Astrocyte (in vitro differentiated cells and primary cell): ENCODE measurements at regions not wholly inside any gene's neighbourhood (a gene's known extent, or its start where the extent isn't known, plus 50 kb on each side); places are given as distances from the start of the nearest gene placed in this dataset.

Experiments used
- DNase-seq: peaks from one replicate; pipeline ENCODE4 v3.0.0-alpha.2; 2010; ENCODE audit warnings: low read depth
- FAIRE-seq: peaks from 2 replicates; lab custom pipeline; 2011; peaks lifted over from hg19 to GRCh38; lab: Jason Lieb, UNC
- H2AFZ ChIP-seq: 2 replicates; pipeline ENCODE4 v1.6.0; 2012; ENCODE audit warnings: low read depth, low read length, inconsistent platforms
- H3K27ac ChIP-seq: 2 replicates; pipeline ENCODE4 v1.5.1; 2011; ENCODE audit warnings: low read depth, low read length, inconsistent platforms
- H3K27me3 ChIP-seq: 2 replicates; pipeline ENCODE4 v1.6.0; 2011; ENCODE audit warnings: low read length, inconsistent platforms; ENCODE audit not compliant: insufficient read depth
- H3K36me3 ChIP-seq: 2 replicates; pipeline ENCODE4 v1.5.1; 2011; ENCODE audit warnings: low read length, inconsistent platforms; ENCODE audit not compliant: insufficient read depth
- H3K4me1 ChIP-seq: 2 replicates; pipeline ENCODE4 v1.5.1; 2011; ENCODE audit warnings: low read length, inconsistent platforms; ENCODE audit not compliant: insufficient read depth
- H3K4me2 ChIP-seq: 2 replicates; pipeline ENCODE4 v1.6.0; 2012; ENCODE audit warnings: low read length, inconsistent platforms
- H3K4me3 ChIP-seq: 2 replicates; pipeline ENCODE4 v1.5.1; 2011; ENCODE audit warnings: low read depth, mild to moderate bottlenecking, low read length, inconsistent platforms; ENCODE audit not compliant: insufficient read depth
- H3K79me2 ChIP-seq: 2 replicates; pipeline ENCODE4 v1.6.0; 2012; ENCODE audit warnings: mild to moderate bottlenecking, low read length, inconsistent platforms; ENCODE audit not compliant: insufficient read depth
- H3K9ac ChIP-seq: 2 replicates; pipeline ENCODE4 v1.6.0; 2012; ENCODE audit warnings: mild to moderate bottlenecking, low read length, inconsistent platforms
- H3K9me3 ChIP-seq: 2 replicates; pipeline ENCODE4 v1.5.1; 2012; ENCODE audit warnings: low read depth, mild to moderate bottlenecking, low read length, inconsistent platforms; ENCODE audit not compliant: insufficient read depth
- H4K20me1 ChIP-seq: 2 replicates; pipeline ENCODE4 v1.6.0; 2012; ENCODE audit warnings: low read length, inconsistent platforms; ENCODE audit not compliant: insufficient read depth
- H3K27ac Mint-ChIP-seq: one replicate; pipeline ENCODE4 v1.8.0; 2021; ENCODE audit warnings: mild to moderate bottlenecking, mixed read lengths; ENCODE audit not compliant: unreplicated experiment
- H3K27me3 Mint-ChIP-seq: one replicate; pipeline ENCODE4 v1.8.0; 2021; ENCODE audit warnings: low read depth, mixed read lengths; ENCODE audit not compliant: unreplicated experiment
- H3K36me3 Mint-ChIP-seq: one replicate; pipeline ENCODE4 v1.8.0; 2021; ENCODE audit warnings: low read depth, mixed read lengths; ENCODE audit not compliant: unreplicated experiment
- H3K4me1 Mint-ChIP-seq: one replicate; pipeline ENCODE4 v1.8.0; 2021; ENCODE audit warnings: low read depth, mixed read lengths; ENCODE audit not compliant: unreplicated experiment
- H3K4me3 Mint-ChIP-seq: one replicate; pipeline ENCODE4 v1.8.0; 2021; ENCODE audit warnings: mild to moderate bottlenecking, moderate library complexity, mixed read lengths; ENCODE audit not compliant: unreplicated experiment
- H3K9me3 Mint-ChIP-seq: one replicate; pipeline ENCODE4 v1.8.0; 2021; ENCODE audit warnings: mild to moderate bottlenecking, mixed read lengths; ENCODE audit not compliant: unreplicated experiment
- EZH2 ChIP-seq: IDR thresholded peaks from 2 replicates; pipeline ENCODE4 v1.6.1; 2012; ENCODE audit warnings: mild to moderate bottlenecking, low read length, inconsistent platforms; ENCODE audit not compliant: insufficient read depth
- TF ChIP-seq, protein P1 (sequence below): IDR thresholded peaks from 2 replicates; pipeline ENCODE4 v1.5.1; 2011; ENCODE audit warnings: low read depth, mild to moderate bottlenecking, inconsistent platforms, low read length, moderate library complexity; ENCODE audit not compliant: insufficient read depth

DNA sequence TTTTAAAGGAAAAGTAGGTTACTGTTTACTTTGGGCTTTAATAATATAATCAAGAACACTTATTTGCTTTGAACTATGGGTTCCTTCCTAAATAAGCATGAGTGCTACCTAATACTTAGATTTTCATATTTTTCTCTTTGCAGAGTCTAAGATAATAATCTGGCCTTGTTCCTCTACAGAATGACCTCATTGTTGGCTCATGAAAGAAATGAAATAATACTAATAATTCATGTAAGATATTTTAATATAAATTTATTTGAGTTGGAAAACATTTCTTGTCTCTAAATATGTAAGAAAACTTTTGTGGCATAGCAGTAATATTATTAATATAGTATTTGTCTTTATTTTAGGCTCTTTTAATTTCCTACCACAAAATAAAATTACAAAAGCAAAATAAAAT, 601.3 kb downstream of the IQCM start:
- Mint-ChIP-seq H3K27ac (no peak overlapping the region), H3K4me1 (no peaks in the 10 kb centered on the region), H3K36me3 (no peaks in the 10 kb centered on the region), H3K27me3 (no peaks in the 10 kb centered on the region), H3K9me3 (peaks cover 2% of the 10 kb centered on the region), H3K4me3 (no peak overlapping the region)
- Histone ChIP-seq H3K36me3 (no peaks in the 10 kb centered on the region), H2AFZ (no peak overlapping the region), H3K79me2 (no peaks in the 10 kb centered on the region), H3K4me1 (no peaks in the 10 kb centered on the region), H3K9ac (no peak overlapping the region), H3K4me3 (no peak overlapping the region), H4K20me1 (no peaks in the 10 kb centered on the region), H3K9me3 (peaks cover 5% of the 10 kb centered on the region), H3K4me2 (no peak overlapping the region), H3K27ac (no peak overlapping the region), H3K27me3 (no peaks in the 10 kb centered on the region)
- TF ChIP-seq, protein P1, sequence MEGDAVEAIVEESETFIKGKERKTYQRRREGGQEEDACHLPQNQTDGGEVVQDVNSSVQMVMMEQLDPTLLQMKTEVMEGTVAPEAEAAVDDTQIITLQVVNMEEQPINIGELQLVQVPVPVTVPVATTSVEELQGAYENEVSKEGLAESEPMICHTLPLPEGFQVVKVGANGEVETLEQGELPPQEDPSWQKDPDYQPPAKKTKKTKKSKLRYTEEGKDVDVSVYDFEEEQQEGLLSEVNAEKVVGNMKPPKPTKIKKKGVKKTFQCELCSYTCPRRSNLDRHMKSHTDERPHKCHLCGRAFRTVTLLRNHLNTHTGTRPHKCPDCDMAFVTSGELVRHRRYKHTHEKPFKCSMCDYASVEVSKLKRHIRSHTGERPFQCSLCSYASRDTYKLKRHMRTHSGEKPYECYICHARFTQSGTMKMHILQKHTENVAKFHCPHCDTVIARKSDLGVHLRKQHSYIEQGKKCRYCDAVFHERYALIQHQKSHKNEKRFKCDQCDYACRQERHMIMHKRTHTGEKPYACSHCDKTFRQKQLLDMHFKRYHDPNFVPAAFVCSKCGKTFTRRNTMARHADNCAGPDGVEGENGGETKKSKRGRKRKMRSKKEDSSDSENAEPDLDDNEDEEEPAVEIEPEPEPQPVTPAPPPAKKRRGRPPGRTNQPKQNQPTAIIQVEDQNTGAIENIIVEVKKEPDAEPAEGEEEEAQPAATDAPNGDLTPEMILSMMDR, result no peak
- TF ChIP-seq EZH2, result no peak
- DNase-seq (no peak), FAIRE-seq (no peak)

DNA sequence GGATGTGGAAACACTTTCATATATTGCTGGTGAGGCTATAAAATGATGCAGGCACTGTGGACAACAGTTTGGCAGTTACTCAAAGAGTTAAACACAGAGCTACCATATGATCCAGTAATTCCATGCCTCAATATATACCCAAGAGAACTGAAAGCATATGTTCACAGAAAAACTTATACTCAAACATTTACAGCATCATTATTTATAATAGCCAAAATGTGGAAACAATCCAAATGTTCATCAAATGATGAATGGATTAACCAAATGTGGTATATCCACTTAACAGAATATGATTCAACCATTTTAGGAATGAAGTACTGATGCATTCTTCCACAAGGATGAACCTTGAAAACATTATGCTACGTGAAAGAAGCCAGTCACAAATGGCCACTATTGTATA, 603.8 kb downstream of the IQCM start:
- H3K4me1 ChIP-seq, result no peaks in the 10 kb centered on the region
- H3K27ac ChIP-seq, result no peak overlapping the region
- H3K36me3 Mint-ChIP-seq, result no peaks in the 10 kb centered on the region
- no peaks in the 10 kb centered on the region for H4K20me1 ChIP-seq
- no peak overlapping the region for H3K4me3 Mint-ChIP-seq
- H3K9ac ChIP-seq, result no peak overlapping the region
- peak; percentile 60 for DNase-seq
- H3K4me1 Mint-ChIP-seq, result no peaks in the 10 kb centered on the region
- no peaks in the 10 kb centered on the region for H3K79me2 ChIP-seq
- no peaks in the 10 kb centered on the region for H3K9me3 Mint-ChIP-seq
- H3K4me3 ChIP-seq, result no peak overlapping the region
- no peak overlapping the region for H3K27ac Mint-ChIP-seq
- no peaks in the 10 kb centered on the region for H3K27me3 ChIP-seq
- no peak for TF ChIP-seq EZH2
- TF ChIP-seq, protein P1, result no peak
- H3K27me3 Mint-ChIP-seq, result no peaks in the 10 kb centered on the region
- H2AFZ ChIP-seq, result no peak overlapping the region
- peak; percentile 70 for FAIRE-seq
- no peaks in the 10 kb centered on the region for H3K9me3 ChIP-seq
- H3K4me2 ChIP-seq, result no peak overlapping the region
- H3K36me3 ChIP-seq, result no peaks in the 10 kb centered on the region

DNA sequence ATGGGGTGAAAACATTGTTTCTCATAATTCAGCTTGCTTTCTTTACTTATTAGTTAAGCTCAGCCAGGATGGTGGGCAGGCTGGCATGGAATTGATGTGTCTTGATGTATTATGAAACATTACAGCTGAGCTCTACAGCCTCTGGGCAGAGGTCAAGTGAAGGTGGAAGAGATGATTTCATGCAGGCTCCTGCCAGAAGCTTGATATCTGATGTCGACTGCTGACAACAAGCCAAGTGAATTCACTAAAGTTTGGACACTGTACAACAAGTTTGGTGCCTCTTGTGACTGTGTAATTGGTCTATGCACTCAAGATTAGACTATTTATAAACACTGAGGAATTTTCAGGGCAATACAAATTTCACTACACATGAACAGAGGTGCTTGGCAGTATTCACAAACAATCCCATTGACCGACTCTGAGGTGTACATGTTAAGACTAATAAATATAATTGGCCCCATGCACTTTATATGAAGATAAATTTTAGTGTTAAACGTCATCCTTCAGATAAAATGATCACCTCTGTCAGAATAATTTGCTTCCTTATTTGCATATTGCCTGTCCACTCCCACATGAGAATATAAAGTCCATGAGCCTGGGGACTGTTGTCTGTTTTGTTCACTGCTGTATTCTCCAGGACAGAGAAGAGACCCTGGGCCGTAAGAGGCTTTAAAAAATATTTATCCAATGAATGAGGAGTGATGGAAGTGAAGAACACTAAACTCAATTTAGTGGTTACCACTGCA, 612.2 kb downstream of the IQCM start:
- Histone ChIP-seq H3K79me2 (no peaks in the 10 kb centered on the region), H3K27me3 (no peaks in the 10 kb centered on the region), H3K4me1 (no peaks in the 10 kb centered on the region), H3K4me3 (no peak overlapping the region), H4K20me1 (no peaks in the 10 kb centered on the region), H3K4me2 (no peak overlapping the region), H2AFZ (no peak overlapping the region), H3K27ac (no peak overlapping the region), H3K36me3 (no peaks in the 10 kb centered on the region), H3K9ac (no peak overlapping the region), H3K9me3 (no peaks in the 10 kb centered on the region)
- Mint-ChIP-seq H3K4me1 (no peaks in the 10 kb centered on the region), H3K27ac (no peak overlapping the region), H3K4me3 (no peak overlapping the region), H3K9me3 (no peaks in the 10 kb centered on the region), H3K27me3 (no peaks in the 10 kb centered on the region), H3K36me3 (no peaks in the 10 kb centered on the region)
- DNase-seq (peak; percentile 71), FAIRE-seq (peak; percentile 37)
- no peak for TF ChIP-seq EZH2
- TF ChIP-seq, protein P1, result no peak
